ENCODE measurements at regions not wholly inside any gene's neighbourhood (a gene's known extent, or its start where the extent isn't known, plus 50 kb on each side); places are given as distances from the start of the nearest gene placed in this dataset.

DNA sequence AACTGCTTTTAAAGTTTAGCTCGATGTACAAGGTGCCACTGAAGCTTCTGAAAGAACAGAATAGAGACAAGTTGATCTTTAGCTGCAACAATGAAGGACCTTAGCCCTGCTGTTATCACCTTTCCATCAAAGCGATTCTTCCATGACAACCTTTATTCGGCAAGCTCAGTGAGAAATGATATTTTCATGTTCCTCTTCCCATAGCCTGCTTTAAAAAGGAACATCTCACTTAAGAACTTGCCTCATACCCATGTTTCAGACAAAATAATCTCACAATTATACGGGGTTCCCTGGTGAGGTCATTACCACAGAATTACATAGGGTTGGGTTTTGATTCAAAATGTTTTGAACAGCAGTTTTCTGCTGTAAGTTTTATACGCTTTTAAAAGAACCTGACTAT is 264.2 kb downstream of the THBS2 start:
- Histone ChIP-seq H3K9ac (ENCODE audit: low read length) (no peak overlapping the region), H2BK120ac (ENCODE audit: low read depth, low read length) (no peak overlapping the region), H3K4me1 (ENCODE audit: control insufficient read depth, insufficient read depth, low read depth, low read length) (no peaks in the 10 kb centered on the region), H2BK15ac (ENCODE audit: low read depth, poor library complexity, severe bottlenecking) (no peak overlapping the region), H3K18ac (ENCODE audit: low read depth in 1 of 2, low read length in 2 of 2) (no peak overlapping the region), H3K4me2 (ENCODE audit: low read length, poor library complexity, severe bottlenecking) (no peak overlapping the region), H3K27me3 (ENCODE audit: control insufficient read depth in 1 of 2, insufficient read depth in 1 of 2, low read length in 2 of 2) (no peaks in the 10 kb centered on the region), H2BK12ac (ENCODE audit: low read length in 2 of 2) (no peak overlapping the region), H3K36me3 (ENCODE audit: control insufficient read depth in 1 of 2, insufficient read depth in 2 of 2, low read depth in 1 of 2, low read length in 2 of 2) (no peaks in the 10 kb centered on the region), H2BK5ac (ENCODE audit: low read depth, low read length, poor library complexity, severe bottlenecking) (no peak overlapping the region), H3K23ac (ENCODE audit: low read length in 2 of 2) (no peak overlapping the region), H4K8ac (ENCODE audit: low read length) (no peak overlapping the region), H2AK5ac (ENCODE audit: low read length, severe bottlenecking) (no peak overlapping the region), H4K91ac (ENCODE audit: low read length) (no peak overlapping the region), H3K4me3 (ENCODE audit: insufficient read depth in 1 of 2, low read depth in 1 of 2, low read length in 2 of 2) (no peak overlapping the region), H3K9me3 (ENCODE audit: control insufficient read depth, low read length) (no peaks in the 10 kb centered on the region), H3K14ac (ENCODE audit: low read length in 2 of 2) (no peak overlapping the region), H3K27ac (ENCODE audit: low read length, poor library complexity, severe bottlenecking) (no peak overlapping the region), H3K79me1 (replicated peaks; ENCODE audit: low read length, poor library complexity, severe bottlenecking) (no peaks in the 10 kb centered on the region), H2AFZ (ENCODE audit: low read depth, low read length) (no peak overlapping the region), H3K4ac (ENCODE audit: low read depth in 1 of 2, low read length in 2 of 2) (no peak overlapping the region)
- no peak for DNase-seq
- 64% methylated on average over 4 of the region's 5 CpGs for WGBS

DNA sequence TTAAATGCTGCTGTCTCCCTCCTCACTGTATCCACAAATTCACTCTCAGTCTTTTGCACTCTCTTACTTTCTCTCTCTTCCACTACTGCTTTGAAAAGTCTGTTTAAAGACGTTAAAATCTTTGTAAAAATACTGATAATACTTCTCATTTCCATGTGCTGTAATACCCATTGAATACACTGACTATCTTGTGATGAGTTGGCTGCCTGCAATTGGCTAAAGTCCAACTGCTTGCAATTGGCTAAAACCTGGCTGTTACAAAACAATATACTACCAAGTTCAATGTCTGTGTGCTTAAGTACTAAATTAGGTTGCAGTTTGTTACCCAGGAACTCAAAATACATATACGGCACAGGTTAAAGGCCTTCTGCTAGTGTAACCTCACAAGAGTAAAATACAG is 264.8 kb downstream of the THBS2 start:
- H2BK120ac ChIP-seq (ENCODE audit: low read depth, low read length), result no peak overlapping the region

DNA sequence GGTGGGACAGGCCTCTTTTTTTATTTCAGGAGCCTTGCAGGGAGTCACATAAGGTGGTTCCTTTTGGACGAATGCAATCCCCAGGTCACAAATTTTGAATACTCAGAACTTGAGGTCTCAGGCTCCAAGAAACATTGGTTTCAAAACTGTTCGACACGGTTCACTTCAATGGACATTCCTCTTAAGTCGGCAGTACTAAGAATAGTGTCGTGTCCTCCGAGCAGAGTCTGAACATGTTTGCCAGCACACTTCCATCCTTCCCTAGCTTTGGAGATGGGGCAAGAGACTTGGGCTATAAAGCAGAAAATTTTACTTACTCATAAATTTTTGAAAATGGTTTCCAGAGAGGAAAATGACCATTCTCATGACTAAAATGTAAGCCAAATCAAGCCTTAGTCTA is 265.4 kb downstream of the THBS2 start:
- H3K4me3 ChIP-seq (ENCODE audit: insufficient read depth in 1 of 2, low read depth in 1 of 2, low read length in 2 of 2), result no peak overlapping the region
- H2AFZ ChIP-seq (ENCODE audit: low read depth, low read length), result no peak overlapping the region
- H3K27ac ChIP-seq (ENCODE audit: low read length, poor library complexity, severe bottlenecking), result no peak overlapping the region
- no peaks in the 10 kb centered on the region for H3K9me3 ChIP-seq (ENCODE audit: control insufficient read depth, low read length)
- no peak overlapping the region for H4K91ac ChIP-seq (ENCODE audit: low read length)
- no peak overlapping the region for H4K8ac ChIP-seq (ENCODE audit: low read length)
- H3K4ac ChIP-seq (ENCODE audit: low read depth in 1 of 2, low read length in 2 of 2), result no peak overlapping the region
- WGBS, result 77% methylated on average over 6 of the region's 6 CpGs
- H2BK120ac ChIP-seq (ENCODE audit: low read depth, low read length), result no peak overlapping the region
- no peak overlapping the region for H2BK5ac ChIP-seq (ENCODE audit: low read depth, low read length, poor library complexity, severe bottlenecking)
- H3K27me3 ChIP-seq (ENCODE audit: control insufficient read depth in 1 of 2, insufficient read depth in 1 of 2, low read length in 2 of 2), result no peaks in the 10 kb centered on the region
- H3K23ac ChIP-seq (ENCODE audit: low read length in 2 of 2), result no peak overlapping the region
- H2BK15ac ChIP-seq (ENCODE audit: low read depth, poor library complexity, severe bottlenecking), result no peak overlapping the region
- no peak overlapping the region for H3K4me2 ChIP-seq (ENCODE audit: low read length, poor library complexity, severe bottlenecking)
- no peak overlapping the region for H3K18ac ChIP-seq (ENCODE audit: low read depth in 1 of 2, low read length in 2 of 2)
- no peak overlapping the region for H2AK5ac ChIP-seq (ENCODE audit: low read length, severe bottlenecking)
- H3K14ac ChIP-seq (ENCODE audit: low read length in 2 of 2), result no peak overlapping the region
- no peaks in the 10 kb centered on the region for H3K4me1 ChIP-seq (ENCODE audit: control insufficient read depth, insufficient read depth, low read depth, low read length)
- no peaks in the 10 kb centered on the region for H3K79me1 ChIP-seq (replicated peaks; ENCODE audit: low read length, poor library complexity, severe bottlenecking)
- no peak overlapping the region for H2BK12ac ChIP-seq (ENCODE audit: low read length in 2 of 2)
- H3K36me3 ChIP-seq (ENCODE audit: control insufficient read depth in 1 of 2, insufficient read depth in 2 of 2, low read depth in 1 of 2, low read length in 2 of 2), result no peaks in the 10 kb centered on the region
- no peak for DNase-seq
- H3K9ac ChIP-seq (ENCODE audit: low read length), result peak overlapping the region; percentile 27

More for the DNA sequence above, 264.8 kb downstream of the THBS2 start:
- 100% methylated on average over 1 of the region's 2 CpGs for WGBS
- no peaks in the 10 kb centered on the region for H3K36me3 ChIP-seq (ENCODE audit: control insufficient read depth in 1 of 2, insufficient read depth in 2 of 2, low read depth in 1 of 2, low read length in 2 of 2)
- H2BK15ac ChIP-seq (ENCODE audit: low read depth, poor library complexity, severe bottlenecking), result no peak overlapping the region
- no peak overlapping the region for H3K14ac ChIP-seq (ENCODE audit: low read length in 2 of 2)
- no peak overlapping the region for H3K18ac ChIP-seq (ENCODE audit: low read depth in 1 of 2, low read length in 2 of 2)
- H3K9me3 ChIP-seq (ENCODE audit: control insufficient read depth, low read length), result no peaks in the 10 kb centered on the region
- H3K9ac ChIP-seq (ENCODE audit: low read length), result peak overlapping the region; percentile 27
- no peaks in the 10 kb centered on the region for H3K4me1 ChIP-seq (ENCODE audit: control insufficient read depth, insufficient read depth, low read depth, low read length)
- H4K8ac ChIP-seq (ENCODE audit: low read length), result no peak overlapping the region
- no peaks in the 10 kb centered on the region for H3K79me1 ChIP-seq (replicated peaks; ENCODE audit: low read length, poor library complexity, severe bottlenecking)
- H2AFZ ChIP-seq (ENCODE audit: low read depth, low read length), result no peak overlapping the region
- no peak overlapping the region for H3K27ac ChIP-seq (ENCODE audit: low read length, poor library complexity, severe bottlenecking)
- H2BK5ac ChIP-seq (ENCODE audit: low read depth, low read length, poor library complexity, severe bottlenecking), result no peak overlapping the region
- H2BK12ac ChIP-seq (ENCODE audit: low read length in 2 of 2), result no peak overlapping the region
- DNase-seq, result no peak
- no peak overlapping the region for H3K4me2 ChIP-seq (ENCODE audit: low read length, poor library complexity, severe bottlenecking)
- no peak overlapping the region for H3K4me3 ChIP-seq (ENCODE audit: insufficient read depth in 1 of 2, low read depth in 1 of 2, low read length in 2 of 2)
- H3K23ac ChIP-seq (ENCODE audit: low read length in 2 of 2), result no peak overlapping the region
- H2AK5ac ChIP-seq (ENCODE audit: low read length, severe bottlenecking), result no peak overlapping the region
- H3K27me3 ChIP-seq (ENCODE audit: control insufficient read depth in 1 of 2, insufficient read depth in 1 of 2, low read length in 2 of 2), result no peaks in the 10 kb centered on the region
- no peak overlapping the region for H3K4ac ChIP-seq (ENCODE audit: low read depth in 1 of 2, low read length in 2 of 2)
- H4K91ac ChIP-seq (ENCODE audit: low read length), result no peak overlapping the region

DNA sequence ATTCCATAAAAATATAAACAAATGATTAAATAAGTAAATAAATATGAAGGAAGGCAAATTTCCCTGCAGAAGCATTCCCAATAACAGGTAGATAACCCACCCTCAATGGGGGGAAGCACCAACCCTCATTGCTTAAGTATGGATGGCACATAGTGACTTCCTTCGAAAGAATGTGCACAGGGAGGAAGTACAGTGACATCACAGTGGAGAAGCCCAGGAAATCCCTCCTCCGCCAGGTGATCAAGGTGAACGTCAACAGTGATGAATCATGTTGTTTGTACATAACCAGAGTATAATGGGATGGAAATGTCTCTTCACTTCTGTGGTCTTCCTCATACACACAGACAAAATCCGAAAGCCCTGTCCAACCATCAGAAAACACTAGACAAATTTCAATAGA is 267.9 kb downstream of the THBS2 start:
- Histone ChIP-seq H3K36me3 (ENCODE audit: control insufficient read depth in 1 of 2, insufficient read depth in 2 of 2, low read depth in 1 of 2, low read length in 2 of 2) (no peaks in the 10 kb centered on the region), H3K14ac (ENCODE audit: low read length in 2 of 2) (no peak overlapping the region), H3K9ac (ENCODE audit: low read length) (no peak overlapping the region), H2BK12ac (ENCODE audit: low read length in 2 of 2) (no peak overlapping the region), H3K4me2 (ENCODE audit: low read length, poor library complexity, severe bottlenecking) (no peak overlapping the region), H3K27me3 (ENCODE audit: control insufficient read depth in 1 of 2, insufficient read depth in 1 of 2, low read length in 2 of 2) (no peaks in the 10 kb centered on the region), H3K27ac (ENCODE audit: low read length, poor library complexity, severe bottlenecking) (no peak overlapping the region), H2BK120ac (ENCODE audit: low read depth, low read length) (no peak overlapping the region), H3K4me1 (ENCODE audit: control insufficient read depth, insufficient read depth, low read depth, low read length) (no peaks in the 10 kb centered on the region), H2BK15ac (ENCODE audit: low read depth, poor library complexity, severe bottlenecking) (no peak overlapping the region), H3K18ac (ENCODE audit: low read depth in 1 of 2, low read length in 2 of 2) (no peak overlapping the region), H3K9me3 (ENCODE audit: control insufficient read depth, low read length) (peaks cover 3% of the 10 kb centered on the region), H2AFZ (ENCODE audit: low read depth, low read length) (no peak overlapping the region), H2BK5ac (ENCODE audit: low read depth, low read length, poor library complexity, severe bottlenecking) (no peak overlapping the region), H4K91ac (ENCODE audit: low read length) (no peak overlapping the region), H3K23ac (ENCODE audit: low read length in 2 of 2) (no peak overlapping the region), H4K8ac (ENCODE audit: low read length) (no peak overlapping the region), H3K4me3 (ENCODE audit: insufficient read depth in 1 of 2, low read depth in 1 of 2, low read length in 2 of 2) (no peak overlapping the region), H3K4ac (ENCODE audit: low read depth in 1 of 2, low read length in 2 of 2) (no peak overlapping the region), H3K79me1 (replicated peaks; ENCODE audit: low read length, poor library complexity, severe bottlenecking) (no peaks in the 10 kb centered on the region), H2AK5ac (ENCODE audit: low read length, severe bottlenecking) (no peak overlapping the region)
- no peak for DNase-seq
- WGBS, result 72% methylated on average over 2 of the region's 4 CpGs
